HL-60 (cell line): ENCODE measurements at regions not wholly inside any gene's neighbourhood (a gene's known extent, or its start where the extent isn't known, plus 50 kb on each side); places are given as distances from the start of the nearest gene placed in this dataset.

Source experiments
- DNase-seq, 2 experiments: peaks; one replicate each; pipeline ENCODE4 v3.0.0-alpha.2; 2010 to 2020; ENCODE audit warnings: low read depth in 1 of 2, low spot score in 1 of 2
- H3K27ac ChIP-seq: fragments of 250-450 bp; sonication (Bioruptor Pico); replicated peaks from 2 replicates; pipeline ENCODE4 v1.5.1; 2020; ENCODE audit warnings: mild to moderate bottlenecking, moderate library complexity
- H3K27me3 ChIP-seq: fragments of 250-450 bp; sonication (Bioruptor Pico); 2 replicates; pipeline ENCODE4 v1.5.1; 2021; ENCODE audit warnings: mild to moderate bottlenecking, moderate library complexity; ENCODE audit not compliant: insufficient read depth, poor library complexity, severe bottlenecking
- H3K4me3 ChIP-seq: replicated peaks from 2 replicates; pipeline ENCODE4 v1.5.1; 2011; ENCODE audit warnings: mild to moderate bottlenecking, control low read depth, low read length; ENCODE audit not compliant: insufficient read depth
- GABPA ChIP-seq: IDR thresholded peaks from 2 replicates; pipeline ENCODE4 v1.6.1; 2012; ENCODE audit warnings: low read depth
- POLR2AphosphoS5 ChIP-seq: IDR thresholded peaks from 2 replicates; pipeline ENCODE4 v1.6.1; 2012; ENCODE audit warnings: low read depth
- SPI1 ChIP-seq: IDR thresholded peaks from 2 replicates; pipeline ENCODE4 v1.6.1; 2012; ENCODE audit warnings: low read depth, mild to moderate bottlenecking, borderline replicate concordance
- TF ChIP-seq, protein P1 (sequence below): IDR thresholded peaks from one replicate; pipeline ENCODE4 v1.5.1; 2011; ENCODE audit warnings: low read length, control low read depth, inconsistent platforms; ENCODE audit not compliant: insufficient read depth
- TF ChIP-seq, protein P2 (sequence below): IDR thresholded peaks from 2 replicates; pipeline ENCODE4 v1.6.1; 2012; ENCODE audit warnings: low read depth; ENCODE audit not compliant: insufficient replicate concordance

DNA sequence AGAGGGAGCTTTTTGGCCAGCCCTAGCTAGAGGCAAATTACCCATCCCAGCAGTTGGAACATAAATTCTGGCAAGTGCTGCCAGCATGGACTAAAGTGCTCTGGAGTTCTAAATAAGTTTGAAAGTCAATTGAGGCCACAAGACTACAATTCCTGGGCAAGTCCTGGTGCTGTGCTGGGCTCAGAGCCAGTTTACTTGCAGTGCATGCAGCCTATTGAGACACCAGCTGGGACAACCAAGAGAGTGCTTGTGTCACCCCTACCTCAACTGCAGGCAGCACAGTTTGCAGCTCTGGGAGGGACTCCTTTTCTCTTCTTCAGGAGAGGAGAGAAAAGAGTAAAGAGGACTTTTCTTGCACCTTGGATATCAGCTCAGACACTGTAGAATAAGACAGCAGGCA lies 277.2 kb upstream of the TMEFF2 start:
- peaks cover 2% of the 10 kb centered on the region for H3K27me3 ChIP-seq
- no peak overlapping the region for H3K27ac ChIP-seq
- no peak overlapping the region for H3K4me3 ChIP-seq
- TF ChIP-seq POLR2AphosphoS5: no peak
- no peak for TF ChIP-seq SPI1
- TF ChIP-seq, protein P1, sequence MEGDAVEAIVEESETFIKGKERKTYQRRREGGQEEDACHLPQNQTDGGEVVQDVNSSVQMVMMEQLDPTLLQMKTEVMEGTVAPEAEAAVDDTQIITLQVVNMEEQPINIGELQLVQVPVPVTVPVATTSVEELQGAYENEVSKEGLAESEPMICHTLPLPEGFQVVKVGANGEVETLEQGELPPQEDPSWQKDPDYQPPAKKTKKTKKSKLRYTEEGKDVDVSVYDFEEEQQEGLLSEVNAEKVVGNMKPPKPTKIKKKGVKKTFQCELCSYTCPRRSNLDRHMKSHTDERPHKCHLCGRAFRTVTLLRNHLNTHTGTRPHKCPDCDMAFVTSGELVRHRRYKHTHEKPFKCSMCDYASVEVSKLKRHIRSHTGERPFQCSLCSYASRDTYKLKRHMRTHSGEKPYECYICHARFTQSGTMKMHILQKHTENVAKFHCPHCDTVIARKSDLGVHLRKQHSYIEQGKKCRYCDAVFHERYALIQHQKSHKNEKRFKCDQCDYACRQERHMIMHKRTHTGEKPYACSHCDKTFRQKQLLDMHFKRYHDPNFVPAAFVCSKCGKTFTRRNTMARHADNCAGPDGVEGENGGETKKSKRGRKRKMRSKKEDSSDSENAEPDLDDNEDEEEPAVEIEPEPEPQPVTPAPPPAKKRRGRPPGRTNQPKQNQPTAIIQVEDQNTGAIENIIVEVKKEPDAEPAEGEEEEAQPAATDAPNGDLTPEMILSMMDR: no peak
- TF ChIP-seq, protein P2, sequence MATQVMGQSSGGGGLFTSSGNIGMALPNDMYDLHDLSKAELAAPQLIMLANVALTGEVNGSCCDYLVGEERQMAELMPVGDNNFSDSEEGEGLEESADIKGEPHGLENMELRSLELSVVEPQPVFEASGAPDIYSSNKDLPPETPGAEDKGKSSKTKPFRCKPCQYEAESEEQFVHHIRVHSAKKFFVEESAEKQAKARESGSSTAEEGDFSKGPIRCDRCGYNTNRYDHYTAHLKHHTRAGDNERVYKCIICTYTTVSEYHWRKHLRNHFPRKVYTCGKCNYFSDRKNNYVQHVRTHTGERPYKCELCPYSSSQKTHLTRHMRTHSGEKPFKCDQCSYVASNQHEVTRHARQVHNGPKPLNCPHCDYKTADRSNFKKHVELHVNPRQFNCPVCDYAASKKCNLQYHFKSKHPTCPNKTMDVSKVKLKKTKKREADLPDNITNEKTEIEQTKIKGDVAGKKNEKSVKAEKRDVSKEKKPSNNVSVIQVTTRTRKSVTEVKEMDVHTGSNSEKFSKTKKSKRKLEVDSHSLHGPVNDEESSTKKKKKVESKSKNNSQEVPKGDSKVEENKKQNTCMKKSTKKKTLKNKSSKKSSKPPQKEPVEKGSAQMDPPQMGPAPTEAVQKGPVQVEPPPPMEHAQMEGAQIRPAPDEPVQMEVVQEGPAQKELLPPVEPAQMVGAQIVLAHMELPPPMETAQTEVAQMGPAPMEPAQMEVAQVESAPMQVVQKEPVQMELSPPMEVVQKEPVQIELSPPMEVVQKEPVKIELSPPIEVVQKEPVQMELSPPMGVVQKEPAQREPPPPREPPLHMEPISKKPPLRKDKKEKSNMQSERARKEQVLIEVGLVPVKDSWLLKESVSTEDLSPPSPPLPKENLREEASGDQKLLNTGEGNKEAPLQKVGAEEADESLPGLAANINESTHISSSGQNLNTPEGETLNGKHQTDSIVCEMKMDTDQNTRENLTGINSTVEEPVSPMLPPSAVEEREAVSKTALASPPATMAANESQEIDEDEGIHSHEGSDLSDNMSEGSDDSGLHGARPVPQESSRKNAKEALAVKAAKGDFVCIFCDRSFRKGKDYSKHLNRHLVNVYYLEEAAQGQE: no peak
- TF ChIP-seq GABPA: no peak
- no peak for DNase-seq

DNA sequence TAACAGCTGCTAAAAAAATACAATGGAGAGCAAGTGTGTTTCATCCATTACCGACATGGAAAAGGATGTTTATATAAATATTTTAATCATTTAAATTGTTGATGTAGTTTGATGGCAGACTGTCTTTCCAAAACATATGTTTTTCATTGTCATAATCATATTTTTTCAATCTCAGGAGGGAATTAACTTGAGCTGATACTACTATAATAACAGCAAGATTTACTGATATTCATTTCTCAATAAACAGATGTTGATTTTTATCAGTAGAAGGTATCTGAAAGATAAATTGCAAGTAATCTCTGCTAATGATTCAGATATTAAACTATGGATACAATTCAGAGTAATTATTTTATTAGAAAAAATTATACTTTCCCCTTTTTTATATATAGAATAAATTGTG lies 274.9 kb upstream of the TMEFF2 start:
- H3K4me3 ChIP-seq: no peak overlapping the region
- DNase-seq: no peak
- TF ChIP-seq, protein P2: no peak
- no peak for TF ChIP-seq GABPA
- TF ChIP-seq, protein P1: no peak
- TF ChIP-seq SPI1: no peak
- no peak for TF ChIP-seq POLR2AphosphoS5
- H3K27ac ChIP-seq: no peak overlapping the region
- H3K27me3 ChIP-seq: no peaks in the 10 kb centered on the region

DNA sequence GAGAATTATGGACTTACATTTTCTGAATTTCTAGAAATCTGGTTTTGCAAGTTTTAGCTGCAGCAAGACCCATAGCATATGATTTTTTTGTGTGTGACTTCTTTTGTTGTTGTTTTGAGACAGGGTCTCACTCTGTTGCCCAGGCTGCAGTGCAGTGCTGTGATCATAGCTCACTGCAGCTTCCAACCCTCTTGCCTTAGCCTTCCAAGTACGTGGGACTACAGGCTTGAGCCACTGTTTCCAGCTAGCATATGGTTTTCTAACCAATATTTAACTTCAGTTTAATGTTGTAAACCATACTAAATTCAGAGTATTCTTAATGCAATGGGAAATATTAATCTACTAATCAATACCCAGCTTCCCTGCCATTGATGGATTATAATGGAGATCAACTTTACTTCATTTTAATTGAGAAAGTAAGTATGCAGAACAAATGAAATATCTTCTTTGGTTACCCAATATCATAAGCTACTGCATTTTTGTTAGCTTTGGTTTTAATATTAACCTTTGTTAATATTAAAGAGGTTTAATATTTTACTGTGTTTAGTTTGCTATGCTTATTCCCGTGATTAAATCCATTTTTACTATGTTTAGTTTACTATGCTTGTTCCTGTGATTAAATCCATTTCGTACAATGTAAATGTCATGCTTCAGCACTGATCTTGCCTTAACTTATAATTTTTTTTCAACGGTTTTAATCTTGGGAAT lies 273.4 kb upstream of the TMEFF2 start:
- Histone ChIP-seq H3K27me3 (no peaks in the 10 kb centered on the region), H3K4me3 (no peak overlapping the region), H3K27ac (no peak overlapping the region)
- DNase-seq: no peak
- TF ChIP-seq, protein P2: no peak
- TF ChIP-seq, protein P1: no peak
- TF ChIP-seq GABPA (no peak), POLR2AphosphoS5 (no peak), SPI1 (no peak)
